BJ (cell line): ENCODE measurements at regions not wholly inside any gene's neighbourhood (a gene's known extent, or its start where the extent isn't known, plus 50 kb on each side); places are given as distances from the start of the nearest gene placed in this dataset.

Experiments
- CTCF ChIA-PET: fragments of 350-600 bp; formaldehyde crosslinking; extraction: SDS; loops from one replicate; lab custom pipeline; 2021; ENCODE audit warnings: antibody characterized with exemption, inconsistent platforms; lab: Yijun Ruan, JAX
- POLR2A ChIA-PET: fragments of 300-600 bp; sonication (Branson Sonifier 250); formaldehyde crosslinking; extraction: SDS; loops from one replicate; lab custom pipeline; 2021; ENCODE audit warnings: antibody characterized with exemption; lab: Charles Lee
- DNase-seq: peaks from one replicate; pipeline ENCODE4 v3.0.0-alpha.2; 2011; ENCODE audit warnings: low read depth
- H3K27me3 ChIP-seq: 2 replicates; pipeline ENCODE4 v1.6.0; 2011; ENCODE audit warnings: low read length; ENCODE audit not compliant: control insufficient read depth, insufficient read depth
- H3K36me3 ChIP-seq: 2 replicates; pipeline ENCODE4 v1.5.1; 2011; ENCODE audit warnings: low read length; ENCODE audit not compliant: control insufficient read depth, insufficient read depth
- H3K4me3 ChIP-seq: 2 replicates; pipeline ENCODE4 v1.5.1; 2011; ENCODE audit warnings: low read depth, mild to moderate bottlenecking, control low read depth, low read length
- CTCF ChIP-seq: IDR thresholded peaks from 2 replicates; pipeline ENCODE4 v1.5.1; 2011; ENCODE audit warnings: low read depth, mild to moderate bottlenecking, control low read depth, inconsistent platforms, low read length, moderate library complexity; ENCODE audit not compliant: insufficient read depth

- no peaks in the 10 kb centered on the region for H3K36me3 ChIP-seq
- H3K4me3 ChIP-seq, result no peak overlapping the region
- TF ChIP-seq CTCF, result no peak
- DNase-seq, result no peak
- POLR2A ChIA-PET, result no interaction called here
- H3K27me3 ChIP-seq, result no peaks in the 10 kb centered on the region
- CTCF ChIA-PET, result no interaction called here
These were observed 228.5 kb downstream of the PCDH7 start for GRCh38 chr4:30948653-30949052.

GRCh38 chr4:30950737-30951136 lies 230.6 kb downstream of the PCDH7 start:
- ChIA-PET CTCF (no interaction called here), POLR2A (no interaction called here)
- TF ChIP-seq CTCF, result no peak
- Histone ChIP-seq H3K4me3 (no peak overlapping the region), H3K36me3 (no peaks in the 10 kb centered on the region), H3K27me3 (no peaks in the 10 kb centered on the region)
- DNase-seq, result no peak

GRCh38 chr4:30952526-30953219 lies 232.5 kb downstream of the PCDH7 start:
- no peak for DNase-seq
- POLR2A ChIA-PET, result no interaction called here

GRCh38 chr4:30953799-30954198 lies 233.6 kb downstream of the PCDH7 start:
- Histone ChIP-seq H3K36me3 (no peaks in the 10 kb centered on the region), H3K27me3 (no peaks in the 10 kb centered on the region), H3K4me3 (no peak overlapping the region)
- ChIA-PET CTCF (no interaction called here), POLR2A (no interaction called here)
- TF ChIP-seq CTCF, result no peak
- no peak for DNase-seq

More at GRCh38 chr4:30952526-30953219, 232.5 kb downstream of the PCDH7 start:
- CTCF ChIA-PET, result no interaction called here
- TF ChIP-seq CTCF, result no peak
- no peaks in the 10 kb centered on the region for H3K27me3 ChIP-seq
- H3K36me3 ChIP-seq, result no peaks in the 10 kb centered on the region
- no peak overlapping the region for H3K4me3 ChIP-seq

GRCh38 chr4:30956916-30957315 lies 236.7 kb downstream of the PCDH7 start:
- ChIA-PET CTCF (no interaction called here), POLR2A (no interaction called here)
- H3K27me3 ChIP-seq, result no peaks in the 10 kb centered on the region
- H3K4me3 ChIP-seq, result no peak overlapping the region
- DNase-seq, result no peak
- no peaks in the 10 kb centered on the region for H3K36me3 ChIP-seq
- TF ChIP-seq CTCF, result no peak
